CD4-positive, alpha-beta T cell (primary cell): ENCODE measurements at regions not wholly inside any gene's neighbourhood (a gene's known extent, or its start where the extent isn't known, plus 50 kb on each side); places are given as distances from the start of the nearest gene placed in this dataset.

Experiments
- ATAC-seq: fragments of 200-7000 bp; cut with Tn5 transposase; one replicate; pipeline ENCODE4 v1.10.0; 2022; ENCODE audit warnings: mild to moderate bottlenecking; ENCODE audit not compliant: poor library complexity
- CTCF ChIA-PET: fragments of 350-600 bp; sonication (Branson Sonifier 250); formaldehyde crosslinking; loops from one replicate; lab custom pipeline; 2021; ENCODE audit warnings: antibody characterized with exemption, inconsistent platforms; lab: Charles Lee
- POLR2A ChIA-PET: fragments of 350-600 bp; sonication (Branson Sonifier 250); formaldehyde crosslinking; loops from one replicate; lab custom pipeline; 2021; ENCODE audit warnings: antibody characterized with exemption, inconsistent platforms; lab: Charles Lee
- DNase-seq, 14 experiments: peaks; one replicate each; pipeline ENCODE4 v3.0.0-alpha.2; 2013 to 2020; ENCODE audit warnings: mixed read lengths in 2 of 14
- H3K27ac ChIP-seq, 2 donors: one replicate each; pipeline versions ENCODE4 v1.5.1 to v1.7.0; 2013; ENCODE audit warnings: low read length in 2 of 2, low read depth in 1 of 2, mild to moderate bottlenecking in 1 of 2
- H3K27me3 ChIP-seq, 2 experiments: 1 replicate in 1 of 2; 2 replicates in 1 of 2; pipeline versions ENCODE4 v1.6.1 to v1.7.0; 2013; ENCODE audit warnings: low read length in 2 of 2, control low read depth in 1 of 2, mild to moderate bottlenecking in 1 of 2, moderate library complexity in 1 of 2; ENCODE audit not compliant: insufficient read depth in 2 of 2, control insufficient read depth in 1 of 2
- H3K36me3 ChIP-seq: one replicate; pipeline ENCODE4 v1.6.1; 2013; ENCODE audit warnings: low read length, control low read depth; ENCODE audit not compliant: insufficient read depth
- H3K4me1 ChIP-seq: one replicate; pipeline ENCODE4 v1.6.1; 2013; ENCODE audit warnings: low read length, control low read depth; ENCODE audit not compliant: insufficient read depth
- H3K4me3 ChIP-seq: one replicate; pipeline ENCODE4 v1.5.1; 2013; ENCODE audit warnings: mild to moderate bottlenecking, low read length, moderate library complexity
- H3K9me3 ChIP-seq, 2 experiments: 1 replicate in 1 of 2; 2 replicates in 1 of 2; pipeline versions ENCODE4 v1.6.1 to v1.7.0; 2013; ENCODE audit warnings: low read length in 2 of 2, mild to moderate bottlenecking in 2 of 2, control low read depth in 1 of 2, moderate library complexity in 1 of 2; ENCODE audit not compliant: control insufficient read depth in 1 of 2, insufficient read depth in 1 of 2
- H3K27ac Mint-ChIP-seq: one replicate; pipeline ENCODE4 v1.8.0; 2020; ENCODE audit warnings: mixed read lengths
- H3K27me3 Mint-ChIP-seq: one replicate; pipeline ENCODE4 v1.8.0; 2021; ENCODE audit warnings: mixed read lengths
- H3K36me3 Mint-ChIP-seq: one replicate; pipeline ENCODE4 v1.8.0; 2021; ENCODE audit warnings: low read depth, mixed read lengths
- H3K4me1 Mint-ChIP-seq: one replicate; pipeline ENCODE4 v1.8.0; 2021; ENCODE audit warnings: low read depth, mixed read lengths
- H3K4me3 Mint-ChIP-seq: one replicate; pipeline ENCODE4 v1.8.0; 2020; ENCODE audit warnings: mild to moderate bottlenecking, mixed read lengths
- H3K9me3 Mint-ChIP-seq: one replicate; pipeline ENCODE4 v1.8.0; 2020; ENCODE audit warnings: mixed read lengths
- CTCF ChIP-seq: fragments of 200-600 bp; IDR thresholded peaks from one replicate; pipeline ENCODE4 v1.8.0; 2022; ENCODE audit warnings: antibody characterized with exemption, mild to moderate bottlenecking
- intact Hi-C, 2 experiments: fragments of 100-400 bp; cut with DNase I in 1 of 2; cut with micrococcal nuclease in 1 of 2; formaldehyde crosslinking; loops; one replicate each; pipeline versions ENCODE4 v1.15.1 to v1.9.0; 2023 to 2025; cut with DNase I, micrococcal nuclease

DNA sequence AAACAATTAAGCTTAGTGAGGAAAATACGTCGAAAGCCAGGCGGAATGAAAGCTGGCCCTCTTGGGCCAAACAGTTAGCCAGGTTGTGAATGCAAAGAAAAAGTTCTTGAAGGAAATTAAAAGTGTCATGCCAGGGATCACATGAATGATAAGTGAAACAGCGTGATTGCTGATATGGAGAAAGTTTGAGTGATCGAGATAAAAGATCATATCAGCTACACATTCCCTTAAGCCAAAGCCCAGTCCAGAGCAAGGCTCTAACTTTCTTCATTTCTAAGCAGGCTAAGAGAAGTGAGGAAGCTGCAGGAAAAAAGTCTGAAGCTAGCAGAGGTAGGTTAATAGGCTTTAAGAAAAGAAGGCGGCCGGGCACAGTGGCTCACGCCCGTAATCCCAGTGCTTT, 254.0 kb downstream of the EFNB2 start:
- no peak for TF ChIP-seq CTCF
- intact Hi-C loops: no loop called here
- Histone ChIP-seq H3K36me3 (no peaks in the 10 kb centered on the region), H3K27me3 (no peaks in the 10 kb centered on the region), H3K9me3 (no peaks in the 10 kb centered on the region), H3K27ac (no peak overlapping the region), H3K4me3 (no peak overlapping the region), H3K4me1 (no peaks in the 10 kb centered on the region)
- no peak overlapping the region for H3K4me3 Mint-ChIP-seq
- no peaks in the 10 kb centered on the region for H3K4me1 Mint-ChIP-seq
- ChIA-PET POLR2A (no interaction called here), CTCF (no interaction called here)
- H3K27me3 Mint-ChIP-seq: peaks cover 9% of the 10 kb centered on the region
- no peaks in the 10 kb centered on the region for H3K9me3 Mint-ChIP-seq
- ATAC-seq (no peak), DNase-seq (no peak)
- H3K27ac Mint-ChIP-seq: no peak overlapping the region
- no peaks in the 10 kb centered on the region for H3K36me3 Mint-ChIP-seq

- POLR2A ChIA-PET: no interaction called here
- intact Hi-C loops: no loop called here
- Histone ChIP-seq H3K4me1 (no peaks in the 10 kb centered on the region), H3K27ac (no peak overlapping the region), H3K9me3 (no peaks in the 10 kb centered on the region), H3K36me3 (no peaks in the 10 kb centered on the region), H3K27me3 (no peaks in the 10 kb centered on the region), H3K4me3 (no peak overlapping the region)
- H3K27me3 Mint-ChIP-seq: peaks cover 2% of the 10 kb centered on the region
- CTCF ChIA-PET: no interaction called here
- DNase-seq (no peak), ATAC-seq (no peak)
- no peaks in the 10 kb centered on the region for H3K36me3 Mint-ChIP-seq
- H3K4me3 Mint-ChIP-seq: no peak overlapping the region
- H3K9me3 Mint-ChIP-seq: no peaks in the 10 kb centered on the region
- no peaks in the 10 kb centered on the region for H3K4me1 Mint-ChIP-seq
- no peak for TF ChIP-seq CTCF
- no peak overlapping the region for H3K27ac Mint-ChIP-seq
Observed at GRCh38 chr13:106277484-106278154, 257.8 kb downstream of the EFNB2 start.

- CTCF ChIA-PET: no interaction called here
- H3K27ac Mint-ChIP-seq: no peak overlapping the region
- H3K27me3 ChIP-seq: no peaks in the 10 kb centered on the region
- H3K4me1 Mint-ChIP-seq: no peaks in the 10 kb centered on the region
- H3K36me3 ChIP-seq: no peaks in the 10 kb centered on the region
- H3K9me3 Mint-ChIP-seq: no peaks in the 10 kb centered on the region
- H3K4me1 ChIP-seq: no peaks in the 10 kb centered on the region
- no peaks in the 10 kb centered on the region for H3K27me3 Mint-ChIP-seq
- no peak for TF ChIP-seq CTCF
- no peak for ATAC-seq
- intact Hi-C loops: no loop called here
- H3K27ac ChIP-seq: no peak overlapping the region
- no peaks in the 10 kb centered on the region for H3K36me3 Mint-ChIP-seq
- H3K4me3 Mint-ChIP-seq: no peak overlapping the region
- no peak for DNase-seq
- no peaks in the 10 kb centered on the region for H3K9me3 ChIP-seq
- POLR2A ChIA-PET: no interaction called here
- no peak overlapping the region for H3K4me3 ChIP-seq
Observed at GRCh38 chr13:106276876-106277275, 258.6 kb downstream of the EFNB2 start.
